HG02884 (cell line): ENCODE measurements at regions not wholly inside any gene's neighbourhood (a gene's known extent, or its start where the extent isn't known, plus 50 kb on each side); places are given as distances from the start of the nearest gene placed in this dataset.

ENCODE experiments used
- ATAC-seq: cut with Tn5 transposase; IDR thresholded peaks from one replicate; pipeline ENCODE4 v1.9.1; 2021; ENCODE audit warnings: mild to moderate bottlenecking, moderate library complexity; ENCODE audit not compliant: unreplicated experiment

- ATAC-seq = no peak
Observed at GRCh38 chr7:108947526-108947925, 377.9 kb downstream of the DNAJB9 start.

GRCh38 chr7:108972004-108972403 lies 402.3 kb downstream of the DNAJB9 start:
- no peak for ATAC-seq

GRCh38 chr7:108973075-108973474 lies 403.4 kb downstream of the DNAJB9 start:
- ATAC-seq = no peak

DNA sequence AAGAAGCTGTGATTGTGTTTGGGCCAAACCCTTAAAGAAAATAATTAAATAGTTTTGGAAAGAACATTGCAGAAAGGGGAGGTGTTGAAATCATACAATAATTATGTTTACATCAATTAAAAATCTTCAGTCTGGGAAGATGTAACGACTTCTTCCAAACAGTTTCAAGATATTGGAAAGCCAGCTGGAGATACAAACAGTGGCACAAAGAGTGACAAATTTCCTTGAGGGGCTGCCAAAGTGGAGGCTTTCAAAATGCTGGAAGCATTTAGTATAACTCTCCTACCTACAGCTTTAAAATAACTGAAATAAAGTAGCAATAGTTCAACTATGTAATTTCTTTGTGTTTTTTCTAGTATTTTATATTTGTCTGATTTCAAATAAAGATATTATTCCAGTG lies 405.0 kb downstream of the DNAJB9 start:
- no peak for ATAC-seq

- ATAC-seq = no peak
Observed at GRCh38 chr7:108985037-108985436, 415.4 kb downstream of the DNAJB9 start.

DNA sequence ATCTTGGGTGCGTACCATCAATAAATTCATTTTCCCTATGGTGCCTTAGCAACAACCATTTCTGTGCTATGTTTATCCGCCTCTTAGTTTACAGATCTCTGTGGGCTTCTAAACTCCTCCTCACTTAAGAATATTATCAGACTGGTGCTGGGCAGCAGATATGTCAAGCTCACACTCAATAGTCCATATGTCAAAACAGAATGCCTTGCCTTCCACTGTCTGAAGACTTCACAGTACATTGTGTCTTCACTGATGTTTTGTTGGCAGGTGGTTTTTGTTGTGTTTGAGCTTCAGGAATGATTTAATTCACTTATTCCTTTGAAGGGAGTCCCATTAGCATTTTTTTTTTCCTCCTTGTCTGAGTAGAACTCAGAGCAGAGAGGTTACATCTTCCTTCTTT lies 419.6 kb downstream of the DNAJB9 start:
- ATAC-seq = no peak

- ATAC-seq = no peak
Observed at GRCh38 chr7:108997480-108997879, 427.8 kb downstream of the DNAJB9 start.

DNA sequence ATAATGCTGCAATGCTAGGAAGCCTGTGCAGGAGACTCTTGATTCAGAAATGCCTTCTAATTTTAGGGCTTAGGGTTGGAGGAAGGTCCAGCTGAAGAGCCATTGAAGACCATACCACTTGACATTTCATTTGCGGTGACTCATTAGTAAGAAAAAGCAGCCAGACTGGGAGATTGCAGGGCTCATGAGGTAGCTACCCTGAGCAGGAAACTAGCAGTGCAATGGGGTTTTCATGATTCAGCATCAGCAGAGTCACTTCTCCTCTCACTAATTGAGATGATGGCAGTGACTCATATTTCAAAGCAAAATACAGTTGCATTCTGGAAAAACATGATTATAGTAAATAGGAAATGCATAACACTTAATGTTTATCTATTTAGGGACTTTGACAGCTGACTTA lies 434.1 kb downstream of the DNAJB9 start:
- no peak for ATAC-seq

DNA sequence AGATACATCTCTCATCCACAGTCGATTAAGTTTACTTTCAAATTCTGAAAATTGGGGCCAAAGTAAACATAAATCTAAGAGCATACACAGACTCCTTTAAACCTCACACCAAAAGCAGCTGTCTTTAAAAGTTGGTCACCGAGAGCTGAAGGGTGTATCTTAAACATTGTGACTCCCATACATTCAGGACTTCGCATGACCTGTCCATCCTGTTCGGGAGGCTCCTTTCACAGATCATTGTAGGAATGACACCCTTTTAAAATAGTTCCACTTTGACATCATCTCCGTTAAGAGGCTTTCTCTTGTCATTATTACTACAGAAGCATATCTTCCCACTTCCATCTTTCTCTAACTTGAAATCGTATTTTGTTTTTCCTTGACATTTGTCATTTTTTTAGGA lies 440.0 kb downstream of the DNAJB9 start:
- no peak for ATAC-seq

DNA sequence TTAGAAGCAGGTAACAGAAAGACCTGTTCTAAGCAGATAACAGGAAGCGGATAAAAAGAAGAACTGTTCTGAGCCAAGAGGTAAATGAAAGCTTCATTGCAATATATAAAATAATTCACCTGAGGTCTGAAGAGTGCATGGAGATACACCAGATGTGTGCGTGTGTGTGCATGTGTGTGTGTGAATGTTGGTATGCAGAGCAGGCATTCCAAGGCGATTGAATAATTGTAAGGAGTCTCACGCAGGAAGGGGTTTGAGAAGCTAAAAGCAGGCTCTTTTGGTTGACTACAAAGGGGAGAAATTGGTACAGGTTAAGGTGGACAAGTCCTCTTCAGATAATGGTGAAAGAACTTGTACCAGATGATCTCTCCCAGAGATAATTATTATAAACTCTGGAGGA lies 450.6 kb downstream of the DNAJB9 start:
- ATAC-seq = no peak

GRCh38 chr7:109021390-109021789 lies 451.7 kb downstream of the DNAJB9 start:
- ATAC-seq = no peak

GRCh38 chr7:109029866-109030265 lies 460.2 kb downstream of the DNAJB9 start:
- ATAC-seq = no peak

- no peak for ATAC-seq
Observed at GRCh38 chr7:109044691-109045090, 475.0 kb downstream of the DNAJB9 start.

- ATAC-seq = no peak
Observed at GRCh38 chr7:109049366-109049765, 479.7 kb downstream of the DNAJB9 start.

DNA sequence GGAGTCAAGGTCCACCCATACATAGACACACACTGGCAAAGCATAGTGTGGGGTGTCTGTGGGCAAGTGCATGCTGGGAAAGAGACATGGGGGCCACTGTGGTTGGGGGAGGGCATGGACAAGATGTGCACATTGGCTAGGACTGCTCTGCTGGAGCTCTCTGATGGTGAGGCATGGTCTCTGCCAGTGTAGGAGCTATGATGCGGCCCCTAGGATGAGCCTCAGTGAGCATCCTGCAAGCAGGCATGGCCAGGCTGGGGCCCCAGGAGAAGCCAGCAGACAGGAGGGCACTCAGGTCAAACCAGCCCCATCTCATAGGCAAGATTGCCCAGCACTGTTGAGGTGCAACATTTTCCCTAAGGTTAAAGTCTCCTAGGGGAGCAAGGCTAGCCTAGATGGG lies 489.4 kb downstream of the DNAJB9 start:
- ATAC-seq = no peak

GRCh38 chr7:109062798-109063197 lies 493.1 kb downstream of the DNAJB9 start:
- ATAC-seq = no peak

DNA sequence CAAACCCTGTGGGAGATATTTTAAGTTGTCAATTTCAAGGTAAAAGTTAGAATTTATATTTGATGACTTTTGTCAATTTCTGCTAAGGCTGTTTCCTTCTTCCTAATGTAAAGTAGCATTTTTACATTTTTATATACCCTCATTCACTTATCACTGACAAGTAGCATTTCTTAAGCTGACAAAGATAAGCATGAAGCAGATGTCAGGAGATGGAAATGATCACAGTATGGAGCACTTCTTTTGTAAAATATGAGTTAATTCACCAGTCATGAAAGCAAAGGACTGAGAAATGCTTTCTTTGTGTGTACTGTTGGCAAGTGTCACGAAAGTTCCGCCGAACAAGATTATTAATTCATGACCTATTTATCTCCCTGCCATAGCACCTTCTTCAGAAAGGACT lies 503.9 kb downstream of the DNAJB9 start:
- no peak for ATAC-seq

GRCh38 chr7:109076396-109076972 lies 506.8 kb downstream of the DNAJB9 start:
- ATAC-seq = no peak

- no peak for ATAC-seq
Observed at GRCh38 chr7:109091042-109091441, 521.4 kb downstream of the DNAJB9 start.

DNA sequence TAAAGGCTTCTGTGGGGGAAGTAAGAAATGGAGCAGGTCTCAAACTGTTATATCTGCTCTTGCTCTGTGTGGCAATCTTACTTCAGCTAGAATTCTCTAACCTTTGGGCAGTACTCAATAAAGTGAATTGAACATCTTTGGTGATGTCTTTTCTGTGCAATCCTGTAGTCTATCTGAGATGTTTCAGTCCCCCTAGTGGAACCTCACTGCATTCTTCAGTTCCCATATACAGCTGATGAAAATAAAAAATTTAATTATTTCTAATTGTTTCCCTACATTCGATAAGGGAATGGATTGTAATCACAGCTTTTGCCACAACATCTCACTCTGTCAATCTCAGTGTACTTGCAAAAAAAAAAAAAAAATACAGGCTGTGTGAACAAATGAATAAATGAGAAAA lies 522.6 kb downstream of the DNAJB9 start:
- ATAC-seq = no peak

DNA sequence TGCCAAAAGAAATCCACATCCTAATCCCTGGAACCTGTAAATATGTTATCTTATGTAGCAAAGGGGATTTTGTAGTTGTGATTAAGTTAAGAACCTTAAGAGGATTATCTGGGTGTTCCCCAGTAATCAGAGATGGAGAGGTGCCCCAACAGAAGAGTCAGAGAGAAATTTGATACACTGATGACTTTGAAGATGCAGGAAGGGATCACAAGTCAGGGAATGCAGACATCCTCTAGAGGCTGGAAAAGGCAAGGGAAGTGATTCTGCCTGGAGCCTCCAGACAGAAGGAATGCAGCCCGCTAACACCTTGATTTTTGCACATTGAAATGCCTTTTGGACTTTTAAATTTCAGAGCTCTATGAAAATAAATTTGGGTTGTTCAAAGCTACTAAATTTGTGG lies 531.7 kb downstream of the DNAJB9 start:
- no peak for ATAC-seq

DNA sequence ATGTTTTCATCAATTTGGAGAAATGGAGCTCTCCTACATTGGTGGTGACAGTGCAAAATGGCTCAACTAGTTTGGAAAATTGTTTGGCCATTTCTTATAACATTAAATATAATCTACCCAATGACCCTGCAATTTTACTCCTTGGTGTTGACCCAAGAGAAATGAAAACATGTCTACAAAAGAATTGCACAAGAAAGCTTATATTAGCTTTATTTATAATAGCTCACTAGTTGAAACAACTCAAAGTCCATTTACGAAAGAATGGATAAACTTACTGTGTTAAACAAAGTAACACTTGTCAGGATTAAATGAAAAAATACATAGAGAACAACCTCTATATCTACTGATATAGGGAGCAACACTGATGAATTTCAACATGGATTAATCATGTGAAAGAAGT lies 539.9 kb downstream of the DNAJB9 start:
- ATAC-seq = no peak

GRCh38 chr7:109111086-109111485 lies 541.4 kb downstream of the DNAJB9 start:
- ATAC-seq = no peak
